CD8-positive, alpha-beta memory T cell (primary cell): ENCODE measurements at regions not wholly inside any gene's neighbourhood (a gene's known extent, or its start where the extent isn't known, plus 50 kb on each side); places are given as distances from the start of the nearest gene placed in this dataset.

Source experiments
- CTCF ChIA-PET: fragments of 350-600 bp; sonication (Branson Sonifier 250); formaldehyde crosslinking; loops from one replicate; lab custom pipeline; 2021; ENCODE audit warnings: antibody characterized with exemption; lab: Charles Lee
- POLR2A ChIA-PET: fragments of 350-600 bp; sonication (Branson Sonifier 250); formaldehyde crosslinking; loops from one replicate; lab custom pipeline; 2021; ENCODE audit warnings: antibody characterized with exemption; lab: Charles Lee
- DNase-seq, 5 donors: peaks; one replicate each; pipeline versions ENCODE4 v3.0.0 to v3.0.0-alpha.2; 2020 to 2022; ENCODE audit warnings: mixed read lengths in 1 of 5
- H3K27ac ChIP-seq: one replicate; pipeline ENCODE4 v1.7.0; 2013; ENCODE audit warnings: low read depth, mild to moderate bottlenecking, low read length, moderate library complexity
- H3K27me3 ChIP-seq: 2 replicates; pipeline ENCODE4 v1.7.0; 2013; ENCODE audit warnings: low read length, mild to moderate bottlenecking; ENCODE audit not compliant: insufficient read depth, poor library complexity, severe bottlenecking
- H3K36me3 ChIP-seq: 2 replicates; pipeline ENCODE4 v1.7.0; 2013; ENCODE audit warnings: mild to moderate bottlenecking, low read length, moderate library complexity; ENCODE audit not compliant: insufficient read depth
- H3K4me1 ChIP-seq: 2 replicates; pipeline ENCODE4 v1.7.0; 2013; ENCODE audit warnings: mild to moderate bottlenecking, low read length, moderate library complexity; ENCODE audit not compliant: insufficient read depth
- H3K4me3 ChIP-seq: 2 replicates; pipeline ENCODE4 v1.7.0; 2013; ENCODE audit warnings: mild to moderate bottlenecking, low read length
- H3K9me3 ChIP-seq: 2 replicates; pipeline ENCODE4 v1.7.0; 2013; ENCODE audit warnings: mild to moderate bottlenecking, low read length
- H3K27ac Mint-ChIP-seq, 8 donors: one replicate each; pipeline ENCODE4 v1.8.0; 2020 to 2021; ENCODE audit warnings: mixed read lengths in 8 of 8, mild to moderate bottlenecking in 6 of 8, inconsistent platforms in 3 of 8, moderate library complexity in 3 of 8
- H3K27me3 Mint-ChIP-seq, 2 donors: one replicate each; pipeline ENCODE4 v1.8.0; 2020 to 2021; ENCODE audit warnings: mixed read lengths in 2 of 2, mild to moderate bottlenecking in 1 of 2, moderate library complexity in 1 of 2
- H3K36me3 Mint-ChIP-seq, 3 donors: one replicate each; pipeline ENCODE4 v1.8.0; 2020 to 2021; ENCODE audit warnings: mixed read lengths in 3 of 3, inconsistent platforms in 1 of 3, mild to moderate bottlenecking in 1 of 3
- H3K4me1 Mint-ChIP-seq, 3 donors: one replicate each; pipeline ENCODE4 v1.8.0; 2020 to 2021; ENCODE audit warnings: mixed read lengths in 3 of 3, inconsistent platforms in 1 of 3, mild to moderate bottlenecking in 1 of 3
- H3K4me3 Mint-ChIP-seq, 7 donors: one replicate each; pipeline ENCODE4 v1.8.0; 2020 to 2021; ENCODE audit warnings: mixed read lengths in 7 of 7, mild to moderate bottlenecking in 6 of 7, moderate library complexity in 4 of 7, inconsistent platforms in 2 of 7
- H3K9me3 Mint-ChIP-seq, 5 donors: one replicate each; pipeline ENCODE4 v1.8.0; 2020 to 2022; ENCODE audit warnings: mixed read lengths in 5 of 5, mild to moderate bottlenecking in 3 of 5, moderate library complexity in 2 of 5, inconsistent platforms in 1 of 5

DNA sequence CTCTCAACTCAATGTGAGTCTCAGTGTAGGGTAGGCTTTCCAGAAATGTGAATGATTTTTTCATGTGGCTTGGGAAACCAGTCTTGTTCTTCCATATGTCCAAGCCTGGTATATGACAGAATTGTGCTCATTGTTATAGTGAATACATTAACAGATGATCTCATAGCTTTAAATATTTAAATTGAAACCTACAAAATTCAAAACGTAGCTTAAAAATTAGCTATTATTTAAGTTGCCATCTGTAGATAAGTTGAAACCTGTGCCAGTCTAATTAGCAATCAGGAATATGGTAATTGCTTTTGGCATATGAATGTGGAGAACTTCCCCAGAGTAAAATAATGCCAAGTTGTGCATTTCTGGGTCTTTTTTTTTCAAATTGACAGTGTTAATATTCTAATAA, 891.6 kb upstream of the SEL1L start:
- Histone ChIP-seq H3K9me3 (no peaks in the 10 kb centered on the region), H3K4me1 (no peaks in the 10 kb centered on the region), H3K27me3 (no peaks in the 10 kb centered on the region), H3K4me3 (no peak overlapping the region), H3K36me3 (no peaks in the 10 kb centered on the region), H3K27ac (no peak overlapping the region)
- no peaks in the 10 kb centered on the region for H3K4me1 Mint-ChIP-seq
- H3K27me3 Mint-ChIP-seq: no peaks in the 10 kb centered on the region
- no peak overlapping the region for H3K27ac Mint-ChIP-seq
- POLR2A ChIA-PET: no interaction called here
- no peak for DNase-seq
- CTCF ChIA-PET: no interaction called here
- H3K36me3 Mint-ChIP-seq: peaks cover 0 to 3% (median 0%) of the 10 kb centered on the region in 3 donors
- H3K9me3 Mint-ChIP-seq: peaks cover 15 to 39% (median 21%) of the 10 kb centered on the region in 5 donors
- H3K4me3 Mint-ChIP-seq: no peak overlapping the region

DNA sequence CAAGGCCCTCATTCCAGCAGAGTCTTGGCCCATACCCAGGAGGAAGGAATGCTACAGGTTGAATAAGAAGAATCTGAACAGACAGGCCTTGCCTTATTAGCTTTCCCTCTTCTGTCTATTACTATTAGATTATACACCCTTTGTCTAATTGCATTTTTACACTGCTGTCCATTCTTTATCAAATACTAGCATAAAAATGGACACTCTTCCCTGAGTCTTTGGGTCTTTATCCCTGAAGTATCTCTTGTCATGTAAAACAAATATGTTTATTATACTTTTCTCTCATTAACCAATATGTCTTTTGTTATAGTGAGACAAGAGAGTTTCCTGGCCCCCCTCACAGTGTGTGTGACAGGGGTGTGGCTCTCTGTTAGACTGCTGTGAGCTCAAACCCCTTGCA, 897.4 kb upstream of the SEL1L start:
- CTCF ChIA-PET: no interaction called here

DNA sequence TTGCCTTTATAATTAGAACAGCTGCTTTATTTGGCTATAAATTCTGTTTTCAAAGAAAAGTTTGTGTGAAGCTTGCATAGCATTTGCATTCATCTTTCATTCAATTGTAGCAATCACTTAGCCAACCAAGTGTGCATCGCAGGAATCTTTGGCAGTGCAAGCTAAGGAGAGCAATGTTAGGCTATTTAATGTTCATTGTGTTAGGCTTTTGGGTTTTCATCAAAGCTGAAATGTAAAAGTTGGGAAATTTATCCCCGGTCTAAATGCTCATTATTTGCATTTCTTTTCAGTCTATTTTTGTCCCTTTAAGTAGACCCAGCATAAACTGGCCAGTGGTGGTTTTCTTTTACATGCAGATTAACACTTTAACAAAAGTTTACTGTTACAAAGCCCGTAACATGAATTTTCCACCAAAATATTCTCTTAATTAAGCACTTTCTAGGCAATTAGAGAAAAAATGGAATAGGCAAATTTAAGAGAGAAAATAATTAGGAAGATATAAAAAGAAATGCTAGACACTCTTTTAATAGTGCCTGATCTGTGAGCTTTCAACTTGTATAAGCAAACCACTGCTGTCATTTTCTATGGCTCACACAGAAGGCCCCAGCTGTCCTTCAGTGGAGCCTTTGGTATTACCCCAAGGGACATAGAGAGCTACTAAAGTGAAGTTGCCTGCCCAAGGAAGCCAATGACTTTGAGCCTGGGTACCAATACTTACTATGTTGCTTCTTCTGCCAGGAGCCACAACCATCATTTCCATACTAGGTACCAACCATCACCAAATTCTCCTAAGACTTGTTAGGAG, 898.9 kb upstream of the SEL1L start:
- Histone ChIP-seq H3K36me3 (no peaks in the 10 kb centered on the region), H3K4me3 (no peak overlapping the region), H3K4me1 (no peaks in the 10 kb centered on the region), H3K27me3 (no peaks in the 10 kb centered on the region), H3K27ac (no peak overlapping the region), H3K9me3 (no peaks in the 10 kb centered on the region)
- POLR2A ChIA-PET: no interaction called here
- no peak overlapping the region for H3K27ac Mint-ChIP-seq
- peaks cover 0 to 3% (median 0%) of the 10 kb centered on the region in 3 donors for H3K36me3 Mint-ChIP-seq
- peaks cover 10 to 30% (median 14%) of the 10 kb centered on the region in 5 donors for H3K9me3 Mint-ChIP-seq
- CTCF ChIA-PET: no interaction called here
- DNase-seq: no peak
- H3K4me1 Mint-ChIP-seq: no peaks in the 10 kb centered on the region
- H3K4me3 Mint-ChIP-seq: no peak overlapping the region
- H3K27me3 Mint-ChIP-seq: no peaks in the 10 kb centered on the region

More for the DNA sequence above, 897.4 kb upstream of the SEL1L start:
- Mint-ChIP-seq H3K4me3 (no peak overlapping the region), H3K36me3 (peaks cover 0 to 3% (median 0%) of the 10 kb centered on the region in 3 donors), H3K27me3 (no peaks in the 10 kb centered on the region), H3K27ac (no peak overlapping the region), H3K9me3 (peaks cover 14 to 38% (median 16%) of the 10 kb centered on the region in 5 donors), H3K4me1 (no peaks in the 10 kb centered on the region)
- Histone ChIP-seq H3K36me3 (no peaks in the 10 kb centered on the region), H3K9me3 (no peaks in the 10 kb centered on the region), H3K27ac (no peak overlapping the region), H3K4me3 (no peak overlapping the region), H3K27me3 (no peaks in the 10 kb centered on the region), H3K4me1 (no peaks in the 10 kb centered on the region)
- POLR2A ChIA-PET: no interaction called here
- DNase-seq: no peak

DNA sequence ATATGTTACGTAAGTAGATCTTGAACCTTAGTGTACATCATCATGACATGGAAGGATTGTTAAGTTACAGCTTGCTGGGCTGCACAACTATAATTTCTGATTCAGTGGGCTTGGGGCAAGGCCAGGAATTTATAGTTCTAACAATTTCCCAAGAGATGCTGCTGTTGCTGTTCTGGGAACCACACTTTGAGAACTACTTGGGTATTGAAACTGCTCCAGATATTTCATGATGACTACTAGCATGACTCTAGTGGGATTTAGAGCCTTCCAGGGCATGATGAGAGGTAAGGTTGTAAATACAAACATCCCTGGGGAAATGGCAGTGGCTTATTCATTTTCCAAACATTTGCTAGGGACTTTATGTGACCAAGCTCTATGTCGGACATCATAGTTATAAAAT, 904.8 kb upstream of the SEL1L start:
- Histone ChIP-seq H3K36me3 (no peaks in the 10 kb centered on the region), H3K27me3 (no peaks in the 10 kb centered on the region), H3K27ac (no peak overlapping the region), H3K9me3 (no peaks in the 10 kb centered on the region), H3K4me3 (no peak overlapping the region), H3K4me1 (no peaks in the 10 kb centered on the region)
- no peak for DNase-seq
- Mint-ChIP-seq H3K4me1 (no peaks in the 10 kb centered on the region), H3K27me3 (no peaks in the 10 kb centered on the region), H3K9me3 (peaks cover 3 to 28% (median 11%) of the 10 kb centered on the region in 5 donors), H3K36me3 (no peaks in the 10 kb centered on the region), H3K27ac (no peak overlapping the region), H3K4me3 (no peak overlapping the region)
- ChIA-PET CTCF (no interaction called here), POLR2A (no interaction called here)

DNA sequence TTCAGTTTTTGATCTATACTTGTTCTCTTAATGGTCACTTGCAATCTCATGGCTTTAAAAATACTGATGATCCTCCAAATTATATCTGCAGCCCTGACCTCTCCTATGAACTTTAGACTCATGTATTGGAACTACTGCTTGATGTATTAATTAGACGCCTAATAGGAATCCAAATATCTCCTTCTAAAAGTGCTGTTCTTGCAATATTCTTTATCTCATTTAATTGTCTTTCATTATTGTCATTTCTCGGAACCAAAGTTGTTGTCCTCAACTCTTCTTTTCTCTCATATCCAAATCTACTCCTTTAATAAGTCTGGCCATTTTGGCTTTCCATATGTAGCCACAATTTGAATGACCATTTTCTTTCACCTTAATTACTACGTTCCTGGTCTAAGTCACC, 907.6 kb upstream of the SEL1L start:
- DNase-seq: no peak
- Histone ChIP-seq H3K27me3 (no peaks in the 10 kb centered on the region), H3K27ac (no peak overlapping the region), H3K4me3 (no peak overlapping the region), H3K9me3 (no peaks in the 10 kb centered on the region), H3K36me3 (no peaks in the 10 kb centered on the region), H3K4me1 (no peaks in the 10 kb centered on the region)
- Mint-ChIP-seq H3K4me1 (no peaks in the 10 kb centered on the region), H3K4me3 (no peak overlapping the region), H3K9me3 (peaks cover 3 to 22% (median 9%) of the 10 kb centered on the region in 5 donors), H3K27ac (no peak overlapping the region), H3K36me3 (no peaks in the 10 kb centered on the region), H3K27me3 (no peaks in the 10 kb centered on the region)
- ChIA-PET POLR2A (no interaction called here), CTCF (no interaction called here)

GRCh38 chr14:82445810-82446570, 912.3 kb upstream of the SEL1L start:
- POLR2A ChIA-PET: no interaction called here
- H3K27me3 Mint-ChIP-seq: no peaks in the 10 kb centered on the region
- peaks cover 2 to 33% (median 16%) of the 10 kb centered on the region in 5 donors for H3K9me3 Mint-ChIP-seq
- no peak overlapping the region for H3K27ac Mint-ChIP-seq
- Histone ChIP-seq H3K27me3 (no peaks in the 10 kb centered on the region), H3K4me1 (no peaks in the 10 kb centered on the region), H3K4me3 (no peak overlapping the region), H3K36me3 (no peaks in the 10 kb centered on the region), H3K9me3 (no peaks in the 10 kb centered on the region), H3K27ac (no peak overlapping the region)
- CTCF ChIA-PET: no interaction called here
- no peak for DNase-seq
- H3K4me1 Mint-ChIP-seq: no peaks in the 10 kb centered on the region
- no peaks in the 10 kb centered on the region for H3K36me3 Mint-ChIP-seq
- H3K4me3 Mint-ChIP-seq: no peak overlapping the region

DNA sequence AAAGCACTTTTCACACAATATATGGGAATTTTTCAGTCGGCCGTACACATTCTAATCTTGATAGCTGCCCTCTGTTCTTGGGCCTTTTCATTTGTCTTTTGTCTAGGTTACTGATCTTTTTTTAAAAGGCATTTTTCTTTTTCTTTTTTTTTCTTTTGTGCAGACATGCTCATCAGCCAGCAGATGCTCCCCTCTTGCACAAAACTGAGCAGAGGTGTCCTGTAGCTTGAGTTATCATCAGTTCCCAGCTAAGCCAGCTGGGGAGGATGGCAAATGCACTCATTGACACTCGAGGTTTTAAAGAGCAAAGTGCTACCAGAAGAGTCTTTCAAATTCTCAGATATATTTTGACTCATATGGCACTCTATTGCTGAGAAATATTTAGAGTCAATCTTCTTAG, 913.9 kb upstream of the SEL1L start:
- DNase-seq: no peak
- no peak overlapping the region for H3K27ac Mint-ChIP-seq
- Histone ChIP-seq H3K4me3 (no peak overlapping the region), H3K4me1 (no peaks in the 10 kb centered on the region), H3K27me3 (no peaks in the 10 kb centered on the region), H3K9me3 (no peaks in the 10 kb centered on the region), H3K27ac (no peak overlapping the region), H3K36me3 (no peaks in the 10 kb centered on the region)
- ChIA-PET POLR2A (no interaction called here), CTCF (no interaction called here)
- no peaks in the 10 kb centered on the region for H3K4me1 Mint-ChIP-seq
- no peaks in the 10 kb centered on the region for H3K27me3 Mint-ChIP-seq
- peaks cover 0 to 33% (median 12%) of the 10 kb centered on the region in 5 donors for H3K9me3 Mint-ChIP-seq
- no peaks in the 10 kb centered on the region for H3K36me3 Mint-ChIP-seq
- H3K4me3 Mint-ChIP-seq: no peak overlapping the region

DNA sequence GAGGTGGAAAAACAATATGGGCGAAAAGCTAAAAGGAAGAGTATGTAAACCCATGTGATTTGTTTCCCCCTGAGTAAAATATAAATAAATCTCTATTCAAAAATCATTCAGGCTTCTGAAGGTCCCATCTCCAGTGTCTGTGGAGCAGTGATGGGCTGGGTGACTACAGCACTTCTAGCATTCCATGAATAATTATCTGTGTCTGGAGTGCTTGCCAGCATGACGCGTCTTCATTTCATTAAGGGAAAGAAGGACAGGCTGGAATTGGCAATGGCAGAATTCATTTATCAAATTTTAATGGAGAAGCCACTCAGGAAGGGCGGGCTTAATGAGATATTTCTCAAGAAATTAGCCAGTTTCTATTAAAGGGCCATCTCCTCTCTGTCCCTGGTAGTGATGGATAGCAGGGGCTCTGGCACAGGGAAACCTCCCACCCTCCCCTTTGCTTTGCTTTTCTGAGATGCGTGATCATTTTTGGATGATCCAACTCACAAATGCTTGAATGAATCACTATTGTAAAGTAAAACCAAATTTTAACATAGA, 916.3 kb upstream of the SEL1L start:
- Histone ChIP-seq H3K4me1 (no peaks in the 10 kb centered on the region), H3K4me3 (no peak overlapping the region), H3K27ac (no peak overlapping the region), H3K27me3 (no peaks in the 10 kb centered on the region), H3K36me3 (no peaks in the 10 kb centered on the region), H3K9me3 (no peaks in the 10 kb centered on the region)
- DNase-seq: no peak
- POLR2A ChIA-PET: no interaction called here
- Mint-ChIP-seq H3K4me3 (no peak overlapping the region), H3K9me3 (peaks cover 0 to 43% (median 8%) of the 10 kb centered on the region in 5 donors), H3K36me3 (no peaks in the 10 kb centered on the region), H3K4me1 (no peaks in the 10 kb centered on the region), H3K27ac (no peak overlapping the region), H3K27me3 (no peaks in the 10 kb centered on the region)
- CTCF ChIA-PET: no interaction called here
